ENCODE measurements at regions not wholly inside any gene's neighbourhood (a gene's known extent, or its start where the extent isn't known, plus 50 kb on each side); places are given as distances from the start of the nearest gene placed in this dataset.

DNA sequence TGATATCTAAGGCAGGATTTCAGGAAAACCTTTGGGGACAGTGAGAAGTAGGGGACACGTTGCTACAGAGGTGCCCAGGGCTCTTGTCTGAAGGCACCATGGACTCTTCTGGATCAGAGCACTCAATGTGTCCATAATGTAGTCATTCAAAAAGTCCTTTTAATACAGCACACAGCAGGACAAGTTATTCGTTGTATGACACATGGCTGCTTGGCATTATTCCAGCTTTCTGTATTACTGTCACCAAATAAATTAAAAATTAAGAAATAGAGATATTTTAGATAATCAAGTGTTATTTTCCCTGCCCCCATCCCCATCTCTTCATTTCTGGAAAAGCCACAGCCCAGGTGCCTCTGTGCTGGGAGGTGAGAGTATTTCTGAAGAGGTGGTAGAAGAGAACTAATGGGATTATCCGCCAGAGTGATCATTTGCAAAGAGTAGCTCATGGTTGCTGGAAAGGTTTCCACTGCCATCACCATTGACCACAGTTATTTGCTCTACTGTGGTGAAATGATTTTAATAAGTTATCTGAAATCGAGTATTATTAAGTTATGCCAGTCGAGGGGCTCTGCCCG, 83.0 kb downstream of the CXCL12 start:
- DNase-seq (ENCODE audit: low read depth, low spot score): no peak

DNA sequence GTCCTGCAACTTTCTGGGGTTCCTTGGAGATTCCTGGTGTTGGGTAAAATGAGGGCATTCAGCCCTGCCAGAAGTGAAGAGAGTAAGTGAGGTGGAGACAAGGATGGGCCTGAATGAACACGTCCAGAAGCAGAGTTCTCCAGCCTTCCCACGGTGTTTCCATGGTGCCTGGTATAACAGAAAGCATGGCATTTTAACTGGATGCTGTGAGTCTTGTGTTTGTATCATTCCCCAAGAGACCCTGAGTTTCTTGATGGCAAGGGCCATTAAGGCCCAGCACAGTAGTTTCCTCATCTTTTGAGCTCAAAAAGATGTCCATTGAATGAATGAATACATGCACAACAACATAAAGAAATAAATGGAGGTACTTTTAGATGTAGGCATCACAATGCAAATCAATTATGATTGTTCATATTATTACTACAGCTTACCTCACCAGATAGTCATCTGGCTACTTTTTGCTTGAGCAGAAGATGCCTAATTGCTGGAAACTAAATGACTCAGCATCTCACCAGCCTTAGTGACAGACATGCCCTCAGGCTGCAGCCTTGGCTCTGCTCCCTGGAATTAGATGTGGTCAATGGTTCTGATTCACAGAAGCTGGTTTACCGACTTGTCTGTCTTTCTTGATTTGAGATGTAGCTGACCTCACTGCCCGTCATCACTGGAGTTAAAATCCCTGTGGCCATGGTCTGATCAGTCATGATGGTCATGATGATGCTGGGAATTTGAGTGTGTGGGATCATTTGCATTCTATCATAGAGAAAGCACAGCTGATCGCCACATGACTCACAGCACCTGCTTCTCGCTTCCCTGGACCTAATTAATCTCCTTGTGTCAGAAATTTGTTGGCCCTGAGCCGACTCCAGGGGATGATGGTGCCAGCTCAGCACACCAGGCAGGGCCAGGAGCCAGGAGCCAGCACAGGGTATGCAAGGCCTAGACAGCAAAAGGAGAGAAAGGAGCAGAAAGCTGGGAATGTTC, 83.9 kb downstream of the CXCL12 start:
- DNase-seq (ENCODE audit: low read depth, low spot score): no peak

DNA sequence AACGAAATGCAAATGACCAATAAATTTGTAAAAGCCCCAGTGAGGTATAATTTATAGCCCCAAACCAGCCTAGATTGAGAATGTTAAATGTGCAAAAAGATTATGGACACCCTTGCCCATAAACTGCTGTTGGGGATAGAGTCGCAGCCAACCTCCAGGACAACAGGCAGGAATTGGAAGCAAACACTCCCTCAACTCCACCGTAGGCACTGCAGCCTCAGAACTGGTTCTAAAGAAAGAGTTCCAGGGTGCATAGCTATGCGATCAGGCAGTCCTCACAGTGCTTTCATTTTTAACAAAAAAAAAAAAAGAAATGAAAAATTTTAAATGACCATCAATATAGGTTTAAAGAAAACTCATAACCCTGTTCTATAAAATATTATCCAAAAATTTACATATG, 86.2 kb downstream of the CXCL12 start:
- no peak for DNase-seq (ENCODE audit: low read depth, low spot score)

- no peak for DNase-seq (ENCODE audit: low read depth, low spot score)
Observed at GRCh38 chr10:44297963-44298362, 86.9 kb downstream of the CXCL12 start.

- no peak for DNase-seq (ENCODE audit: low read depth, low spot score)
Observed at GRCh38 chr10:44295644-44296241, 89.2 kb downstream of the CXCL12 start.

DNA sequence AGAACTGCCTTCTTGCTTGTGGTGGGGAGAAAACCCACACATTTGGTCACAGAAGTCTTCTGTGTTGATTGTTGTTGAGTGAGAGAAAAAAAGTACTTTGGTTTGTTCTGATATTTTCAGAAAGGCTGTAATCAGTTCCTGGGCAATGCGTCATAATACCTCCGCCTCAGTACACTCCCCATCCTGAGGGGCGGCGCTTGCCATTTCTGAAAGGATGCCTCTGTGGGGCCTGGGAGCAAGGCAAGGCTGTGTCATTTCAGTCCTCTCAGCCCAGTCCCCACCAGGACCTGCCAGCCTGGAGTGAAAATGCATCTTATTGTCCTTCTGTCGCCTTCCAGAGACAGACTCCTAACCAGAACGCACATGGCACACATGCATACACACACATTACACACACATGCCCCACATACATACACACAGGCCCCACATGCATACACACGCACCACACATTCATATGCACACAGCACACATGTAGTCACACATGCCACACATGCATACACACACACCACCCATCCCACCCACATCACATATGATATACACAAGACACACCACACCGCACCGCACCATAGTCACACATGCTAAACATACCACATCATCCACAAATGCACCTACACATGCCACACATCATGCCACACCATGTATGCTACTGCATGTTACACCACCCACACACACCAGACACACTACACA, 90.0 kb downstream of the CXCL12 start:
- DNase-seq (ENCODE audit: low read depth, low spot score): no peak

- DNase-seq (ENCODE audit: low read depth, low spot score): peak; percentile 51
Observed at GRCh38 chr10:44293842-44294241, 91.1 kb downstream of the CXCL12 start.

DNA sequence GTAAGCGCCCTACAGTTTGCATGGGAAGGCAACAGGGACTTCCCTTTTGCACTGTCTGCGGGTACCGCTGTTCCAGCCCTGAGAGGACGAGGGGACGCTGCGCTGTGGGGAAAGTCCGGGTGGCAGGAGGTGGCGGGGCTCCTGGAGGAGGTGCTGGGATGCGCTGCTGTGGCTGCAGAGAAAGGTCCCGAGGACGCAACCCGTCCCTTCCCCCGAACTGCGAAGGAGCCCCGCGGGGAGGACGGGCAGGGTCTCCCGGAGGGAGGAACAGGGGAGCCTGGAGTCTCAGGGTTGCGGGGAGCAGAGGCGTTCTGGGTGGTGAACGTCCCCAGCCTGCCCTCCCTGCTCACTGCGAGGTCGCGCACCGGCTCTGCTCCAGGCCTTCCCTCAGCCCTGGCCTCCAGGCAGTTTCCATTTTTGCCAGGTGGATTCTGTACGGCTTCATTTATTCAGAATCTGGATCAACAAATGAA, 91.6 kb downstream of the CXCL12 start:
- no peak for DNase-seq (ENCODE audit: low read depth, low spot score)

- no peak for DNase-seq (ENCODE audit: low read depth, low spot score)
Observed at GRCh38 chr10:44292390-44293002, 92.4 kb downstream of the CXCL12 start.

DNA sequence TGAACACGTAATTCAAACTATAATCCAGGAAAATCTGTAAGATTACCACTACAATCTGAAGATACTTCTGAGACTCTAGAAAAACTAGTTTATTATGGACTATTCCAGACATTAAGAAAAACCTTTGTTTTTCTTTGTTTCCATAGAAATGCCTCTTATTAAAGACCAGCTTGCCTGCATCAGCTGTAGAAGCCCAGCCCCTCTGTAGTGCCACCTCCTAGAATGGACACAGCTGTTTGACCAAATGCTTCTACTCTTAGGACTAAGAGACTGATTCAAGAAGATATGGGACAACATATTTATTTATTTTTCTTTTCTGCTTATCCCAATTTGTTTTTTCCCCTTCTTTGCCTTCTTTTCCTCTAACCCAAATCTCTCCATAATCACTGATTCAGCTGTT, 93.8 kb downstream of the CXCL12 start:
- DNase-seq (ENCODE audit: low read depth, low spot score): no peak

DNA sequence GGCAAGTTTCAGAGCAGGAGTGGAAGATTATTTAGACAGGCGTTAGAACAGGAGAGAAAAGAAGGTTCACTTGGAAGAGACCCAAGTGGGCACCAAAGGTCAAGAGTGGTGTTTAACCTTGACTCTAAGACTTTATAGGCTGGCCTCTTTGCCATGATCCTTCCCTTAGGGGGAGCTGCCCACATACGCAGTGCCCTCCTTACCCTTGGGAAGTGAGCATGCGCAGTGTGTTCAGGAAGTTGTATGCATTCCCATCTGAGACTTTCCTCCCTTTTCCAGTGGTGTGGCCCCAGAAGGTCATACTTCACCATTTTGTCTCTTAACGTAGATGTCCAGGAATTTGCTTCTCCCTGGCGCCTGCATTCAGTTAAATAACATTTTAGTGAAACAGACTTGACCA, 95.8 kb downstream of the CXCL12 start:
- no peak for DNase-seq (ENCODE audit: low read depth, low spot score)

DNA sequence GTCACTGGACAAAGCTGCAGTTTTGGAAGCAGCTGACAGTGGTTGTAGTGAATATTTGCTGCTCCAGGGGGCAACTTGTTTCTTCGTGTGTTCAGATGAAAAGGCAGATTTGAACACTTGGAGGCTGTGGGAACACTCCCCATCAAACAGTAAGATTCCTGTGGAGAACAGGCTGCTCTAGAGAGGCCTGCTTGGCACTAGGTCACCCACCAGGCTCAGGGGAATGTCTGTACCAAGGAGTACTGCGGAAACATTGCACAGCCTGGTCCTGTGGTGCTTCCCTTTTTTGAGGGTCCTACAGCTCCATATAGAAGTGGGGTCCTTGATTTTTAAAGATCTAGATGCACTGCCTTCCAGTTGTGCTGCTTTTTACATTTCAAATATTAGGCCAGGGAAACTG, 97.5 kb downstream of the CXCL12 start:
- no peak for DNase-seq (ENCODE audit: low read depth, low spot score)

DNA sequence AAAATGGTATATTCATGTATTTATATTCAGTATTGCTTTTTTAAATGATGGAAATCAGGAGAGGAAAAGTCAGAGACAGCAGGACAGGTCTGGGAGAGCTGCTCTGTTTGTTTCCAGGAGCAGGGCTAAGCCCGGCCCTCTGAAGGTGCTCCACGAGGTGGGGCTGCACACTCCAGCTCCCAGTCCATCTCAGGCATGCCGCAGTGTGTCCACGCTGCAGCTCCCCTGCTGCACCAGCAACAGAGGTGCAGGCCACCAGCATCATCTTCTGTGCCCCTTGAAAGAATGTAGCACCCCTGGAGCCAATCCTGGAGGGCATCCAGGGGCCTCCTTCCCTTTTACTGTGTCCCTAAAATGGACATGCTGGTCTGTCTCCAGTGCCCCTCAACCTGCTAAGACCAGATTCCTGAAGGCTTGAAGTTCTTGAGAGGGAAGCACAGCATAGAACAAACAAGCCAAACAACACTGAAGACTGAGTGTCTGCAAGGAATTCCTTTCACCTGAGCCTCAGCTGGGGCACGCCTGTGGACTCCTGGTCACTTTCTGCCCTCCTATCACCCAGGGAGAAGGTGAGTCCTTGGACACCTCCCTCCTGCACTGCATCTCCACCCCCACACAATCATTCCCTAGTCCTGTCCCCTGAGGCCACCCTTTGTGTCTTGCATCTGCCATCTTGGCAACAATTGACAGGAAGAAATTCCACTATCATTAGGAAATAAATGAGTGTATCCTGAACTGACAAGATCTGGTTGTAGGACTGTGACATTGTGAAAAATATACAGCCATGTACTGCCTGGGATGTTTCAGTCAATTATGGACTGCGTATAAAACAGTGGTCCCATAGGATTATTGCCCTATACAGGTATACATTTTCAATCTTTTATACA, 100.5 kb downstream of the CXCL12 start:
- no peak for DNase-seq (ENCODE audit: low read depth, low spot score)

DNA sequence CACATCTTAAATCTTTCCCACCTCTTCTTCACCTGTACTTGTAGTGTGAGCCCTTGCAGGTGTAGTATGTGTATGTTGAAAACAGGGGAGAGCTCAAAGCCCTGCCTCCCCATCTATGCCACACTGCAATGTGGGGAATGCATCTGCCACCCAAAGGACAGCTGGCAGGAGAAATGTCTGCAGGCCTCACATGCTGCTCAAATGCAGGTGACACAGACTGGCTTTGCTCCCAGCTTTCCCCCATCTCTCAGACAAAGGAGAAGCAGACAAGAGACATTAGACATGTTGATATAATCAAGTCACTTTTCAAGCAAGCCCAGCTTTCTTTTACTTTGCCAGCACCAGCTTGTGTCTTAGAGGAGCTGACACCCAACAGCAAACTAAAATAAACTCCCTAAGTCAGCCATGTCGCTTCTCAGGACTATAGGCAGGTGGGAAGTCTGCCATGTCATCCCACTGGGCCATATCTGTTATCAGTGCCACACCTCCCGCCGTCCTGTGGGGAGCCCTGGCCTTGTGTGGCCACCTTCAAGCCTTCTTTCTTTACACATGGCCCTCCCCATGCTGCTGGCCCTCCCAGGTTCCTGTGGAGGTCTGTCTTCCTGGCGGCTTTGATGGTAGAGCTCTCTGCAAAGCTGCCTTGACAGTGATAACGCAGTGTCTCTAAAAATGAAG, 102.1 kb downstream of the CXCL12 start:
- no peak for DNase-seq (ENCODE audit: low read depth, low spot score)

DNA sequence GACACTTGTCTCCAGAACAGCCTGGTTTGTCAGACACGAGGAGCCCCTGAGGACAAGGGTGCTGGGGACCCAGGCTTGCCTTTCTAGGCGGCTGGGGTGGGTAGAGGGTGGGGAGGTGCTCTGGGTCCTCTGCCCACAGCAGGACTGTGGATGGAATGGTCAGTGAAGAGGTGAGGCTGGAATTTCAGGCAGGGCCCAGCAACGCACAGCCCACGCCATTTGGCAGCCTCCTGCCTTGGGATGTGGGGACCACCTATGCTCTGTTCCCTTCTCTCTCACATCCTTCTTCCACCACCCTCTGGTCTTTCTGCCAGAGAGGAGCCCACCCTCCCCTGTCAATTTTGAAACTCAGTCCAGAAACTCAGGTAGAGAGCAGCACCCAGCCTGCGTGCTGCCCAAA, 103.2 kb downstream of the CXCL12 start:
- no peak for DNase-seq (ENCODE audit: low read depth, low spot score)

GRCh38 chr10:44281089-44281613, 103.7 kb downstream of the CXCL12 start:
- no peak for DNase-seq (ENCODE audit: low read depth, low spot score)

DNA sequence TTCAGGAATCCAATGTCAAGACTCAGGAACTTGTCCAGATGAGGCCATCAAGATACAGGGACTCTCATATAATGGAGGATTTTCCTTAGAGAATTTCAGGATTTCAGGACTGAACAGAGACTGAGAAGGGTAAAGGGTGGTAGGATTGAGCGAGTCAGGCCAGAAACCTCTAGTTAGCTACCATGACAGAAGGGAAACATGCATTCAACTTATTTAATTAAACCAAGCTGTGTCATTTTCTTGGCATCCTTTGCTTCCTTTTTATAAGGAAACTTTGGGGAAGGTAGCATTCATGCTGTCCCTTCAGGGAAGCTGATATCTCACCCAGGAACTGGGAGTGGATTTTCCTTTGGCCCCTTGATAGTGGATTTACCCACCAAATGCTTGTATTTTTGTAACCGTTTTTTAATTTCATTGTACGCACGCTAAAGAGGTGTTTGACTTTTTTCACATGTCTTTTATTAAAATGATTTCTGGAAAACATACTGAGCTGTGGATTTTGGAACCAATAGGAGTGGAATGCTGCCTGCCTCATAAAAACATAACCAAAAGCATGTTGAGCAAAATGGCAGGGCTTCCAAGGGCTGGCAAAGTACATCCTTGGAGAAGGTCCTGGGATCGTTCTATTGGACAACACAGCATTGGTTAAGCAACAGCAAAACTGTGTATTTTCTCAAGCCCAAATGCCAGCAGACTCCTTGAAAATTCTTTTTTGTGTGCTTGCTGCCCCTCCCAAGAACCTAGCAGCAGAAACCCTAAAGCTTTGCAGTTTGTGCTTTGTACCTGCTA, 104.5 kb downstream of the CXCL12 start:
- no peak for DNase-seq (ENCODE audit: low read depth, low spot score)

GRCh38 chr10:44279426-44280126, 105.3 kb downstream of the CXCL12 start:
- DNase-seq (ENCODE audit: low read depth, low spot score): no peak
